ENCODE measurements at regions not wholly inside any gene's neighbourhood (a gene's known extent, or its start where the extent isn't known, plus 50 kb on each side); places are given as distances from the start of the nearest gene placed in this dataset.

- Histone ChIP-seq H3K36me3 (ENCODE audit: insufficient read depth, low read length, poor library complexity, severe bottlenecking) (no peaks in the 10 kb centered on the region), H3K27me3 (replicated peaks; ENCODE audit: insufficient read depth, low read depth, low read length, poor library complexity) (no peaks in the 10 kb centered on the region), H3K9me3 (ENCODE audit: low read depth, low read length, poor library complexity, severe bottlenecking) (peaks cover 13% of the 10 kb centered on the region), H3K4me1 (ENCODE audit: insufficient read depth, low read length, poor library complexity, severe bottlenecking) (no peaks in the 10 kb centered on the region), H3K4me3 (ENCODE audit: low read depth, low read length, poor library complexity, severe bottlenecking) (no peak overlapping the region), H3K27ac (ENCODE audit: low read depth, low read length, poor library complexity, severe bottlenecking) (no peak overlapping the region)
- ChIA-PET POLR2A (ENCODE audit: low non-redundant PET) (no interaction called here), CTCF (no interaction called here)
- BruUV-seq (replicated peaks) = no TSS peak
- no peak for TF ChIP-seq EZH2 (IDR thresholded peaks at IDR 0.05; ENCODE audit: borderline replicate concordance, low read depth, low read length, poor library complexity, severe bottlenecking)
- no peak for TF ChIP-seq CTCF (conservative IDR thresholded peaks at IDR 0.05; ENCODE audit: low read depth, low read length)
- DNase-seq (ENCODE audit: low spot score) = no peak
- intact Hi-C loops (cut with micrococcal nuclease; ENCODE audit: unreplicated experiment) = no loop called here
Observed at GRCh38 chr3:20575146-20575545, 389.1 kb upstream of the SGO1 start.

GRCh38 chr3:20574746-20575145 is 388.7 kb upstream of the SGO1 start:
- ChIA-PET POLR2A (ENCODE audit: low non-redundant PET) (no interaction called here), CTCF (no interaction called here)
- no peak overlapping the region for H3K27ac ChIP-seq (ENCODE audit: low read depth, low read length, poor library complexity, severe bottlenecking)
- no peaks in the 10 kb centered on the region for H3K36me3 ChIP-seq (ENCODE audit: insufficient read depth, low read length, poor library complexity, severe bottlenecking)
- BruUV-seq (replicated peaks) = no TSS peak
- H3K27me3 ChIP-seq (replicated peaks; ENCODE audit: insufficient read depth, low read depth, low read length, poor library complexity) = no peaks in the 10 kb centered on the region
- no peak for DNase-seq (ENCODE audit: low spot score)
- intact Hi-C loops (cut with micrococcal nuclease; ENCODE audit: unreplicated experiment) = no loop called here
- H3K4me1 ChIP-seq (ENCODE audit: insufficient read depth, low read length, poor library complexity, severe bottlenecking) = no peaks in the 10 kb centered on the region
- H3K4me3 ChIP-seq (ENCODE audit: low read depth, low read length, poor library complexity, severe bottlenecking) = no peak overlapping the region
- peaks cover 13% of the 10 kb centered on the region for H3K9me3 ChIP-seq (ENCODE audit: low read depth, low read length, poor library complexity, severe bottlenecking)
- TF ChIP-seq EZH2 (IDR thresholded peaks at IDR 0.05; ENCODE audit: borderline replicate concordance, low read depth, low read length, poor library complexity, severe bottlenecking) (no peak), CTCF (conservative IDR thresholded peaks at IDR 0.05; ENCODE audit: low read depth, low read length) (no peak)

GRCh38 chr3:20573175-20573574 is 387.2 kb upstream of the SGO1 start:
- no peak overlapping the region for H3K4me3 ChIP-seq (ENCODE audit: low read depth, low read length, poor library complexity, severe bottlenecking)
- no peak overlapping the region for H3K27ac ChIP-seq (ENCODE audit: low read depth, low read length, poor library complexity, severe bottlenecking)
- CTCF ChIA-PET = interaction anchor here (0.6 kb wide), 1 partner anchor 30 kb away, joined by 3 read pairs; no protein-coding TSS in a partner anchor
- intact Hi-C loops (cut with micrococcal nuclease; ENCODE audit: unreplicated experiment) = no loop called here
- no peaks in the 10 kb centered on the region for H3K27me3 ChIP-seq (replicated peaks; ENCODE audit: insufficient read depth, low read depth, low read length, poor library complexity)
- BruUV-seq (replicated peaks) = no TSS peak
- DNase-seq (ENCODE audit: low spot score) = no peak
- H3K4me1 ChIP-seq (ENCODE audit: insufficient read depth, low read length, poor library complexity, severe bottlenecking) = no peaks in the 10 kb centered on the region
- H3K9me3 ChIP-seq (ENCODE audit: low read depth, low read length, poor library complexity, severe bottlenecking) = peaks cover 13% of the 10 kb centered on the region
- no peaks in the 10 kb centered on the region for H3K36me3 ChIP-seq (ENCODE audit: insufficient read depth, low read length, poor library complexity, severe bottlenecking)
- POLR2A ChIA-PET (ENCODE audit: low non-redundant PET) = no interaction called here
- TF ChIP-seq EZH2 (IDR thresholded peaks at IDR 0.05; ENCODE audit: borderline replicate concordance, low read depth, low read length, poor library complexity, severe bottlenecking) = no peak
- no peak for TF ChIP-seq CTCF (conservative IDR thresholded peaks at IDR 0.05; ENCODE audit: low read depth, low read length)

Data from A673 (cell line).